ENCODE measurements at regions not wholly inside any gene's neighbourhood (a gene's known extent, or its start where the extent isn't known, plus 50 kb on each side); places are given as distances from the start of the nearest gene placed in this dataset.

DNA sequence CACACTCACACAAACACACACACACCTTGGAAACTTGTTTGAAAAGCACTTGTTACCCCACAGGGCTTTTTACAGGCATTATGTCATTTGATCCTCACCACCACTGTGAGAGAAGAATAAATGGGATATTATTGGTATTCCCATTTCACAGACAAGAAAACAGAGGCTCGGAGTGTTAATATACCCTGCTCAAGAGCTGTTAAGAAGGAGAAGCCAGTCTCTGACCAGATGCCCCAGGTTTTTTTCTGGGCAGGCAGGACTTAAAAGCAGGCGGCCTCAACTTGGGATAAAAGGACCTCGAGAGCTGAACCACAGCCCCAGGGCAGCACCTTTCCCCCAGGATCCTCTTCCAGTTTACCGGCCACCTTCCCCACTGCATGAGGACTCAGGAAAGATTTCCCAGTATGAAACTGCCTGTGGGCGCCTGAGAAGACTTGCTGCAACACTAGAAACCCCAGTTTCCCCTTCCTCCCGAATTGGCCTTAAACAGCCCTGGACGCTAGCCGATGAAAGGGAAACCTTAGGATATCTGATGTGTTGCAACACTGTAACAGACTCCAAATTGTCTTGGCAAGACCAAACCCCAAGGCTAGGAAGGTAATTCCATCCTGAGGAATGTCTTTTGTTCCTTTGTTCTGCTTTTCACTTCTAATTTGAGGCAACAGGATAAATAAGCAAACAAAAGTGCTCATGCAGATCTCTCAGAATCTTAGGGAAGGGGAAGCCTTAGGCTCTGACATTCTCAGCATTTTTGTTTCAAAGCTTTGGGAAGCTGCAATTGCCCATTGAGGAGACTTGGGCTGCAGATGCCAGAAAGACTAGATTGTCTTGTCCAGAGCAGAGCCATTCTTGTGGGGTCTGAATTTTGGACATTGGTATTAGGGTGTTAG is 173.5 kb downstream of the TRIM29 start:
- Histone ChIP-seq H3K36me3 (ENCODE audit: insufficient read depth, low read length) (no peaks in the 10 kb centered on the region), H3K4me3 (no peak overlapping the region), H3K9me3 (ENCODE audit: low read depth, low read length) (no peaks in the 10 kb centered on the region), H3K27ac (no peak overlapping the region), H3K9ac (ENCODE audit: insufficient read length) (no peak overlapping the region)
- DNase-seq (ENCODE audit: low read depth, low spot score), result no peak
- TF ChIP-seq EZH2 (IDR thresholded peaks at IDR 0.05) (no peak), FOXP2 (optimal IDR thresholded peaks at IDR 0.05; ENCODE audit: control extremely low read depth, extremely low read length, insufficient read depth) (no peak), POLR2AphosphoS5 (IDR thresholded peaks at IDR 0.05; ENCODE audit: borderline replicate concordance, low read depth, low read length) (no peak)

DNA sequence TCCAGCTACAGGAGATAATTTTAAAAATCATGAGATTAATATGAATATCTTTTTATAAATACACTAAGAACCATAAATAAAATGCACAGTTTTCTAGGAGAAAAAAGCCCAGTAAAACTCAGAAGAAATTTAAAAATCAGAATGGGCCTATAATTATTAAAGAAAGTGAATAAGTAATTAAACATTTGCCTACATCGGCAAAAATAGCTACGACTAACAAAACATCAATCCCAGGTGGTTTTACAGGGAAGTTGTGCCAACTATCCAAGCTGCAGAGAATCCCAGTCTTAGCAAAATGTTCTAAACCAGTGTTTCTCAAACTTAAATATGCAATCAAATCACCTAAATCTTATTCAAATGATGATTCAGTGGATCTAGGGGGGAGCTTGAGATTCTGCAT is 180.0 kb downstream of the TRIM29 start:
- Histone ChIP-seq H3K27ac (no peak overlapping the region), H3K9ac (ENCODE audit: insufficient read length) (no peak overlapping the region)

GRCh38 chr11:119952441-119952840 is 185.5 kb downstream of the TRIM29 start:
- H3K9me3 ChIP-seq (ENCODE audit: low read depth, low read length), result no peaks in the 10 kb centered on the region
- H3K27ac ChIP-seq, result no peak overlapping the region
- no peak overlapping the region for H3K4me3 ChIP-seq
- TF ChIP-seq POLR2AphosphoS5 (IDR thresholded peaks at IDR 0.05; ENCODE audit: borderline replicate concordance, low read depth, low read length) (no peak), FOXP2 (optimal IDR thresholded peaks at IDR 0.05; ENCODE audit: control extremely low read depth, extremely low read length, insufficient read depth) (no peak), EZH2 (IDR thresholded peaks at IDR 0.05) (no peak)
- DNase-seq (ENCODE audit: low read depth, low spot score), result no peak
- H3K9ac ChIP-seq (ENCODE audit: insufficient read length), result no peak overlapping the region
- H3K36me3 ChIP-seq (ENCODE audit: insufficient read depth, low read length), result no peaks in the 10 kb centered on the region

More for the DNA sequence above, 180.0 kb downstream of the TRIM29 start:
- H3K36me3 ChIP-seq (ENCODE audit: insufficient read depth, low read length), result no peaks in the 10 kb centered on the region
- no peak for DNase-seq (ENCODE audit: low read depth, low spot score)
- TF ChIP-seq EZH2 (IDR thresholded peaks at IDR 0.05), result no peak
- TF ChIP-seq FOXP2 (optimal IDR thresholded peaks at IDR 0.05; ENCODE audit: control extremely low read depth, extremely low read length, insufficient read depth), result no peak
- TF ChIP-seq POLR2AphosphoS5 (IDR thresholded peaks at IDR 0.05; ENCODE audit: borderline replicate concordance, low read depth, low read length), result no peak
- no peaks in the 10 kb centered on the region for H3K9me3 ChIP-seq (ENCODE audit: low read depth, low read length)
- no peak overlapping the region for H3K4me3 ChIP-seq

GRCh38 chr11:119943298-119943655 is 194.6 kb downstream of the TRIM29 start:
- Histone ChIP-seq H3K9ac (ENCODE audit: insufficient read length) (no peak overlapping the region), H3K9me3 (ENCODE audit: low read depth, low read length) (no peaks in the 10 kb centered on the region), H3K36me3 (ENCODE audit: insufficient read depth, low read length) (no peaks in the 10 kb centered on the region), H3K4me3 (no peak overlapping the region), H3K27ac (no peak overlapping the region)
- no peak for TF ChIP-seq POLR2AphosphoS5 (IDR thresholded peaks at IDR 0.05; ENCODE audit: borderline replicate concordance, low read depth, low read length)
- TF ChIP-seq FOXP2 (optimal IDR thresholded peaks at IDR 0.05; ENCODE audit: control extremely low read depth, extremely low read length, insufficient read depth), result no peak
- no peak for TF ChIP-seq EZH2 (IDR thresholded peaks at IDR 0.05)
- DNase-seq (ENCODE audit: low read depth, low spot score), result no peak

GRCh38 chr11:119942583-119943297 is 195.2 kb downstream of the TRIM29 start:
- Histone ChIP-seq H3K36me3 (ENCODE audit: insufficient read depth, low read length) (no peaks in the 10 kb centered on the region), H3K27ac (no peak overlapping the region), H3K4me3 (no peak overlapping the region), H3K9me3 (ENCODE audit: low read depth, low read length) (no peaks in the 10 kb centered on the region), H3K9ac (ENCODE audit: insufficient read length) (no peak overlapping the region)
- no peak for DNase-seq (ENCODE audit: low read depth, low spot score)
- TF ChIP-seq FOXP2 (optimal IDR thresholded peaks at IDR 0.05; ENCODE audit: control extremely low read depth, extremely low read length, insufficient read depth) (no peak), EZH2 (IDR thresholded peaks at IDR 0.05) (no peak), POLR2AphosphoS5 (IDR thresholded peaks at IDR 0.05; ENCODE audit: borderline replicate concordance, low read depth, low read length) (no peak)

DNA sequence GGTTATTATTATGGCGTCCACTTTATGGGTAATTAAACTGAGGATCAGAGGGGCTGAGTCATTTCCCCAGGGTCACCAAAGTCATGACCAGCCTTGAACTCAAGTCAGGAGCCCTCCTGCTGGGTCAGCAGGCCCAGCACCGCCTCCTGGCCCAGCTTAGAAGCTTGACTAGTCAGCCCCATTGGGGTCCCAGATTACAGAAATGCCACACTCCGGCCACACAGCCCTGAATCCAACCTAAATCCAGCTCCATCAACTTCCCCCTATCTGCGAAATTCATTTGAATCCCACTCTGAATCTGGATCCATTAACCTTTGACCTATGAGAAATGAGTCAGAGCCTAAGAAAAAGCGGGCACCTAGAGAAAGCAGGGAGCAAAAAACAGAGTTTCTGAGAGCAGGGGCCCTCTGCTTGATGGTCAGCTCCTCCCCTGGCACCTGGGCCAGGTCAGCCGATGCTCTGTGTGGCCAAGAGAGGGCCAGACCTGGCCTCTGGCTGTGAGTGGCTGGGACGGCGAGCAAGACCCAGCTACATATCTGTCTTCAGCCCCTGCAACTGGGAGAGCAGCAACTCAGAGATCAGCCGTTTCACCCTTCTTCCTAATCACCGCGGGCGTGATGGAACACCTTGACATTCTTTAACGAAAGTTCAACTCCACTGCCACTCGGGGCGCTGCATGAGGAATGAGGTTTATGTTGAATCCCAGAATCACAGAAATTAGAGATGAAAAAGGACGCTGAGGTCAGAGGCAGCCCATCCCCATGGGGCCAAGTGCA is 196.1 kb downstream of the TRIM29 start:
- Histone ChIP-seq H3K9ac (ENCODE audit: insufficient read length) (no peak overlapping the region), H3K9me3 (ENCODE audit: low read depth, low read length) (no peaks in the 10 kb centered on the region), H3K36me3 (ENCODE audit: insufficient read depth, low read length) (no peaks in the 10 kb centered on the region), H3K4me3 (no peak overlapping the region), H3K27ac (no peak overlapping the region)
- TF ChIP-seq POLR2AphosphoS5 (IDR thresholded peaks at IDR 0.05; ENCODE audit: borderline replicate concordance, low read depth, low read length) (no peak), FOXP2 (optimal IDR thresholded peaks at IDR 0.05; ENCODE audit: control extremely low read depth, extremely low read length, insufficient read depth) (no peak), EZH2 (IDR thresholded peaks at IDR 0.05) (no peak)
- DNase-seq (ENCODE audit: low read depth, low spot score), result no peak

DNA sequence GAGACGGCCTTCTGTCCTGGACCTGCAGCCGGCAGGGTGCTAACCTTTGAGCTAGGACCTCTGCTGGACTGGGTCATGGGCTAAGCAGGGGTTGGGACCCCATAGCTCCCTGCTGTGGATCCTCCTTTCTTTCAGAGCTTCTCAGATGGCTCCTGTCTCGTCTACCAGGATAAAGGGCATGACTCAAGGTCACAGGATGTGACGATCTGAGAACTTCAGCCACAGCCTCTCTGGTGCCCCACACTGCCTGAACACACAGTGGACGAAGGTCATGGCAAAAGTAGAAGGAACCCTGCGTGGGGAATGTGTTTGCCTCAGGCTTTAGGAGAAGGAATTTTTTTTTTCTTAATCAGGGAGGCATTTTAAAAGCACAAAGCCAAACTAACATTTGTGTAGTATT is 196.7 kb downstream of the TRIM29 start:
- H3K4me3 ChIP-seq, result no peak overlapping the region
- no peak overlapping the region for H3K9ac ChIP-seq (ENCODE audit: insufficient read length)
- no peaks in the 10 kb centered on the region for H3K36me3 ChIP-seq (ENCODE audit: insufficient read depth, low read length)
- no peak for TF ChIP-seq EZH2 (IDR thresholded peaks at IDR 0.05)
- TF ChIP-seq FOXP2 (optimal IDR thresholded peaks at IDR 0.05; ENCODE audit: control extremely low read depth, extremely low read length, insufficient read depth), result no peak
- no peak for TF ChIP-seq POLR2AphosphoS5 (IDR thresholded peaks at IDR 0.05; ENCODE audit: borderline replicate concordance, low read depth, low read length)
- H3K9me3 ChIP-seq (ENCODE audit: low read depth, low read length), result no peaks in the 10 kb centered on the region
- no peak for DNase-seq (ENCODE audit: low read depth, low spot score)
- H3K27ac ChIP-seq, result no peak overlapping the region

Measured in SK-N-MC (cell line).